ENCODE measurements at regions not wholly inside any gene's neighbourhood (a gene's known extent, or its start where the extent isn't known, plus 50 kb on each side); places are given as distances from the start of the nearest gene placed in this dataset.
A peak's percentile ranks its signal among the peaks of the same experiment; 100 is the strongest.

GRCh38 chr12:45549337-45549902 is 180.1 kb upstream of the ARID2 start:
- DNase-seq: no peak

GRCh38 chr12:45553204-45553603 is 176.3 kb upstream of the ARID2 start:
- DNase-seq: no peak

GRCh38 chr12:45557016-45557415 is 172.5 kb upstream of the ARID2 start:
- DNase-seq: no peak

GRCh38 chr12:45558353-45558752 is 171.2 kb upstream of the ARID2 start:
- DNase-seq: no peak

- no peak for DNase-seq
Observed at GRCh38 chr12:45559537-45559936, 170.0 kb upstream of the ARID2 start.

GRCh38 chr12:45560689-45561088 is 168.8 kb upstream of the ARID2 start:
- DNase-seq: no peak

- DNase-seq: no peak
Observed at GRCh38 chr12:45561488-45561887, 168.0 kb upstream of the ARID2 start.

GRCh38 chr12:45565590-45565989 is 163.9 kb upstream of the ARID2 start:
- DNase-seq: no peak

- no peak for DNase-seq
Observed at GRCh38 chr12:45566257-45566656, 163.2 kb upstream of the ARID2 start.

GRCh38 chr12:45568808-45569207 is 160.7 kb upstream of the ARID2 start:
- DNase-seq: no peak

- no peak for DNase-seq
Observed at GRCh38 chr12:45570501-45570900, 159.0 kb upstream of the ARID2 start.

GRCh38 chr12:45572114-45572513 is 157.4 kb upstream of the ARID2 start:
- DNase-seq: peak in 1 of 2 donors; percentile 13

GRCh38 chr12:45575417-45575816 is 154.1 kb upstream of the ARID2 start:
- DNase-seq: no peak

GRCh38 chr12:45575823-45576475 is 153.6 kb upstream of the ARID2 start:
- DNase-seq: no peak

GRCh38 chr12:45577844-45578399 is 151.6 kb upstream of the ARID2 start:
- DNase-seq: no peak

GRCh38 chr12:45580356-45580969 is 149.0 kb upstream of the ARID2 start:
- no peak for DNase-seq

- DNase-seq: no peak
Observed at GRCh38 chr12:45581112-45581511, 148.4 kb upstream of the ARID2 start.

- no peak for DNase-seq
Observed at GRCh38 chr12:45582536-45582935, 147.0 kb upstream of the ARID2 start.

GRCh38 chr12:45582986-45583659 is 146.4 kb upstream of the ARID2 start:
- no peak for DNase-seq

GRCh38 chr12:45584336-45584735 is 145.2 kb upstream of the ARID2 start:
- DNase-seq: no peak

- DNase-seq: no peak
Observed at GRCh38 chr12:45585522-45586230, 143.8 kb upstream of the ARID2 start.

- DNase-seq: no peak
Observed at GRCh38 chr12:45586486-45586885, 143.0 kb upstream of the ARID2 start.
